ENCODE measurements at regions not wholly inside any gene's neighbourhood (a gene's known extent, or its start where the extent isn't known, plus 50 kb on each side); places are given as distances from the start of the nearest gene placed in this dataset.
A peak's percentile ranks its signal among the peaks of the same experiment; 100 is the strongest.

DNA sequence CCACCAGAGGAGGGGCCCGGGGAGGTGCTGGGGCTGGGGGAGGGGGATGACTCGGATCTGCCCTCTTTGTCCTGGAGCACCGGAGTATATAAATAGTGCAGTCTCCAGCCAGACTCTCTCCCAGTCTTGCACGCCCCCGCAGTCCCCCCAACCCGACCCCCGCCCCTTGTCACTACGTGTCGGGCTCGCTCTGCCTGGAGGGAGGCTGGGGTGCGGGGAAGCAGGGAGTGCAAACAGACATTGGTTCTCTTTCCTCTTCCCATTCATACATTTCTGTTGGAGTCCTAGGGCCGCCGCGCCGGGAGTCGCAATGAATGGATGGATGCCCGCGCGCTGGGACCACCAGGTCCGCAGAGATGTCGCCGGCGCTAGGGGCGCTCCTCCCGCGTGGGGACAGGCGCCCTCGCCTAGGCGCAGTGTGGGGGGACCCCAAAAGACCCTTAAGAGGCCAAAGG, 179.3 kb downstream of the TBXT start:
- DNase-seq (ENCODE audit: extremely low spot score, unreplicated experiment) = no peak
- H3K4me3 Mint-ChIP-seq (ENCODE audit: unreplicated experiment) = peak overlapping the region; percentile 77
- H3K36me3 Mint-ChIP-seq (ENCODE audit: unreplicated experiment) = no peaks in the 10 kb centered on the region
- H3K27me3 Mint-ChIP-seq (ENCODE audit: unreplicated experiment) = peaks cover 48% of the 10 kb centered on the region
- no peak overlapping the region for H3K27ac Mint-ChIP-seq (ENCODE audit: unreplicated experiment)
- H3K9me3 Mint-ChIP-seq (ENCODE audit: unreplicated experiment) = no peaks in the 10 kb centered on the region
- no peak for TF ChIP-seq CTCF (IDR thresholded peaks at IDR 0.05)
- peaks cover 26% of the 10 kb centered on the region for H3K4me1 Mint-ChIP-seq (ENCODE audit: unreplicated experiment)

GRCh38 chr6:165987483-165988301, 180.0 kb downstream of the TBXT start:
- no peak for TF ChIP-seq CTCF (IDR thresholded peaks at IDR 0.05)
- Mint-ChIP-seq H3K4me3 (ENCODE audit: unreplicated experiment) (peak overlapping the region; percentile 77), H3K4me1 (ENCODE audit: unreplicated experiment) (peaks cover 26% of the 10 kb centered on the region), H3K9me3 (ENCODE audit: unreplicated experiment) (no peaks in the 10 kb centered on the region), H3K36me3 (ENCODE audit: unreplicated experiment) (no peaks in the 10 kb centered on the region), H3K27me3 (ENCODE audit: unreplicated experiment) (peaks cover 54% of the 10 kb centered on the region), H3K27ac (ENCODE audit: unreplicated experiment) (peak overlapping the region; percentile 5)
- no peak for DNase-seq (ENCODE audit: extremely low spot score, unreplicated experiment)

DNA sequence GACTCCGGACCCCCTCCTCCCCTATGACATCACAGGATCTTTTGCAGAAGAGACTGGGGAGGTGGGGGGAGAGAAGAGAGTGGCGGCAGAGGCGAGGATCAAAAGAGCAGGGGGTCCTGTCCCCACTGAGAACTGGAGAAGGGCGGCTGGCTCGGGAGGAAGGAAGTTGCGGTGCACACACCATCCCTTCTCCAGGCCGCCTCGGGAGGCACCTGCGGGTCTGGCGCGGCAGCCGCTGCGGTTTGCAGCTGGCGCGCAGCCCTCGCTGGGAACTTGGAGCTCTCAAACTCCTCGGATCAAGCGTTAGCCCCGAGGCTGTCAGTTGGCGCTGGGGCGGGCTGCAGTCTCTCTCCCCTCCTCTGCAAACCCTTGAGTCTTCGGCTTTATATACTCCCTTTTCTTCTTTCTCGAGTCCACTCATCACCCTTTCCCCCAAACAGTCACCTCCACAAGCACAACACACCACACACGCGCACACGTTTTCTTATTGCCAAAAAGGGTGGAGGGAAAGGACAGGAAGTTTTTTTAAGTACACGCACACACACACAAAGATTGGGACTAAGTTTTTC, 180.7 kb downstream of the TBXT start:
- no peak for DNase-seq (ENCODE audit: extremely low spot score, unreplicated experiment)
- Mint-ChIP-seq H3K36me3 (ENCODE audit: unreplicated experiment) (no peaks in the 10 kb centered on the region), H3K27ac (ENCODE audit: unreplicated experiment) (no peak overlapping the region), H3K9me3 (ENCODE audit: unreplicated experiment) (no peaks in the 10 kb centered on the region), H3K4me3 (ENCODE audit: unreplicated experiment) (peak overlapping the region; percentile 77), H3K4me1 (ENCODE audit: unreplicated experiment) (peaks cover 26% of the 10 kb centered on the region), H3K27me3 (ENCODE audit: unreplicated experiment) (peaks cover 57% of the 10 kb centered on the region)
- no peak for TF ChIP-seq CTCF (IDR thresholded peaks at IDR 0.05)

DNA sequence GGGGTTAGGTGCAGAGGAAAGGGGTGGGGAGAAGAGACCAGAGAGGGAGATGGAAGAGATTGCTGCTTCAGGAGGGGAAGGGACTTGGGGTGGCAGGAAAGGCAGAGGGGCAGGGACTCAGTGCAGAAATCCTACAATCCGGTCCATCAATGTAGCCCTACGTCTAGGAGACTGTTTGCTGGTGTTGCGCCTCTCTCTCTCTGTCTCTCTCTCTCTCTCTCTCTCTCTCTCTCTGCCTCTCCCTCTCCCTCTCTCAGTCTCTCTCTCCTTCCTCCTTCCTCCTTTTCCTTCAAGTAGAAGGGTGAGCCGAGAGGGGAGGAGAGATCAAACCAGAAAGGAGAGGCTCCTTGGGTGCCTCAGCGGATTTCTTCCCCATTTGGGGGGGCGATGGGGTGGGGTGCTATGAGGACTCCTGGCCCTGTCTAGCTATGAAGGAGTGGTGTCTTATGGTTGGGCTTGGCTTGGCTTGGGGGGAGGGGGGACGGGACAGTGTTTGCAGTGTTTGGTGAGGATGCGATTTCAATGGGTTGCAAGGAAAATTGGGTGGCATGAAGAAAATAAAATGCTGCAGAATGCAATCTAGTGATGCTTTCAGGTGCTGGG, 181.2 kb downstream of the TBXT start:
- Mint-ChIP-seq H3K27me3 (ENCODE audit: unreplicated experiment) (peaks cover 63% of the 10 kb centered on the region), H3K4me1 (ENCODE audit: unreplicated experiment) (peaks cover 26% of the 10 kb centered on the region), H3K9me3 (ENCODE audit: unreplicated experiment) (no peaks in the 10 kb centered on the region), H3K36me3 (ENCODE audit: unreplicated experiment) (no peaks in the 10 kb centered on the region), H3K4me3 (ENCODE audit: unreplicated experiment) (peak overlapping the region; percentile 77), H3K27ac (ENCODE audit: unreplicated experiment) (no peak overlapping the region)
- no peak for TF ChIP-seq CTCF (IDR thresholded peaks at IDR 0.05)
- no peak for DNase-seq (ENCODE audit: extremely low spot score, unreplicated experiment)

DNA sequence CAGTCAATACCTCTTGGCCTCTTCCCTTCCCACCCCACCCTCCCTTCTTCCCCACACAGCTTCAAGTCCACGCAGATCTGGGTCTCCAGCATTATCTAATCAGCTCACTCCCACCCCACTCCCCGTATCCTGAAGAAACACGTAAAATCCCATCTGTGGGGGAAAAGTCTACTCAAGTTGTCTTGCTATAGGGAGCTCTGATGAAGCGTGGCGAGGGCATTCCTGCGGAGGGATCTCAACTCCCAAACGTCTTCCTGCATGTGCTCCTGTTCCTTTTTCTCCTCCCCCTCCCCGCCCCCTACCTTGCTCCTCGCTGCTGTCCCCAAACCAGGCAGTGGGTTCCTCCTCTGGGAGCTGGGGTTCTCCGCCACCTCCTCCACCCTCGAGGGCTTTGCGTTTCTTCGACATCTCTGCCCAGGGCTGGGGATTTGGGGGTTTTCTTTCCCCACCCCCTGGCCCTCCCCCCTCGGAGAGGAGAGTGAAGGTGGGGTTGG, 181.8 kb downstream of the TBXT start:
- H3K27ac Mint-ChIP-seq (ENCODE audit: unreplicated experiment) = no peak overlapping the region
- peaks cover 61% of the 10 kb centered on the region for H3K27me3 Mint-ChIP-seq (ENCODE audit: unreplicated experiment)
- H3K9me3 Mint-ChIP-seq (ENCODE audit: unreplicated experiment) = no peaks in the 10 kb centered on the region
- H3K36me3 Mint-ChIP-seq (ENCODE audit: unreplicated experiment) = no peaks in the 10 kb centered on the region
- peaks cover 26% of the 10 kb centered on the region for H3K4me1 Mint-ChIP-seq (ENCODE audit: unreplicated experiment)
- TF ChIP-seq CTCF (IDR thresholded peaks at IDR 0.05) = no peak
- no peak for DNase-seq (ENCODE audit: extremely low spot score, unreplicated experiment)
- H3K4me3 Mint-ChIP-seq (ENCODE audit: unreplicated experiment) = peak overlapping the region; percentile 77

Data from osteocyte (in vitro differentiated cells).